AG10803 (cell line): ENCODE measurements at regions not wholly inside any gene's neighbourhood (a gene's known extent, or its start where the extent isn't known, plus 50 kb on each side); places are given as distances from the start of the nearest gene placed in this dataset.
"Not testable (repeated sequence)": the region's sequence is repeated elsewhere in the genome, so short reads cannot be mapped to it uniquely, and the experiment has no call there.

Experiments
- DNase-seq: peaks from one replicate; pipeline ENCODE4 v3.0.0; 2010; ENCODE audit warnings: low read depth
- H3K4me3 ChIP-seq: 2 replicates; pipeline ENCODE4 v1.5.1; 2011; ENCODE audit warnings: mild to moderate bottlenecking, low read length, control low read depth
- CTCF ChIP-seq: conservative IDR thresholded peaks from 2 replicates; pipeline ENCODE4 v1.5.1; 2011; ENCODE audit warnings: mild to moderate bottlenecking, low read length, control low read depth, inconsistent platforms

GRCh38 chr2:209145941-209146681 lies 277.7 kb upstream of the MAP2 start:
- DNase-seq, result no peak
- no peak overlapping the region for H3K4me3 ChIP-seq
- TF ChIP-seq CTCF, result no peak

- TF ChIP-seq CTCF, result no peak
- no peak overlapping the region for H3K4me3 ChIP-seq
- no peak for DNase-seq
These were observed 277.0 kb upstream of the MAP2 start for GRCh38 chr2:209146682-209147320.

GRCh38 chr2:209147981-209148380 lies 275.9 kb upstream of the MAP2 start:
- H3K4me3 ChIP-seq, result no peak overlapping the region
- no peak for TF ChIP-seq CTCF
- no peak for DNase-seq

- TF ChIP-seq CTCF, result no peak
- H3K4me3 ChIP-seq, result no peak overlapping the region
- DNase-seq, result no peak
These were observed 262.9 kb upstream of the MAP2 start for GRCh38 chr2:209160800-209161588.

GRCh38 chr2:209162129-209162528 lies 261.7 kb upstream of the MAP2 start:
- no peak for TF ChIP-seq CTCF
- no peak for DNase-seq
- H3K4me3 ChIP-seq, result no peak overlapping the region

GRCh38 chr2:209181984-209182383 lies 241.9 kb upstream of the MAP2 start:
- no peak for TF ChIP-seq CTCF
- no peak overlapping the region for H3K4me3 ChIP-seq
- no peak for DNase-seq

GRCh38 chr2:209186886-209187285 lies 237.0 kb upstream of the MAP2 start:
- DNase-seq, H3K4me3 ChIP-seq: not testable (repeated sequence)
